Upper lobe of left lung (tissue), 4 donors: ENCODE measurements at regions not wholly inside any gene's neighbourhood (a gene's known extent, or its start where the extent isn't known, plus 50 kb on each side); places are given as distances from the start of the nearest gene placed in this dataset.

ENCODE experiments used
- CTCF ChIP-seq, 6 experiments: fragments of 450-650 bp in 4 of 6; fragments of 200-600 bp in 2 of 6; sonication (generic) in 2 of 6; IDR thresholded peaks; one replicate each; pipeline ENCODE4 v1.5.1; 2016 to 2019; ENCODE audit warnings: antibody characterized with exemption in 6 of 6
- EP300 ChIP-seq, 4 donors: sonication (generic); formaldehyde crosslinking; IDR thresholded peaks; one replicate each; pipeline ENCODE4 v1.5.1; 2017; ENCODE audit warnings: antibody characterized with exemption in 4 of 4, control low read depth in 2 of 4
- POLR2A ChIP-seq, 4 donors: fragments of 450-650 bp; IDR thresholded peaks; one replicate each; pipeline ENCODE4 v1.5.1; 2016 to 2017; ENCODE audit warnings: antibody characterized with exemption in 4 of 4, mild to moderate bottlenecking in 2 of 4
- POLR2AphosphoS5 ChIP-seq, 2 donors: sonication (generic); formaldehyde crosslinking; IDR thresholded peaks; one replicate each; pipeline ENCODE4 v1.5.1; 2017; ENCODE audit warnings: antibody characterized with exemption in 2 of 2

- TF ChIP-seq POLR2A (IDR thresholded peaks at IDR 0.05) (no peak), POLR2AphosphoS5 (IDR thresholded peaks at IDR 0.05) (no peak), CTCF (IDR thresholded peaks at IDR 0.05) (no peak), EP300 (IDR thresholded peaks at IDR 0.05) (no peak)
Measured at GRCh38 chr1:101119289-101119688, 93.7 kb upstream of the DPH5 start.
